Ecto neural progenitor cell (in vitro differentiated cells): ENCODE measurements at regions not wholly inside any gene's neighbourhood (a gene's known extent, or its start where the extent isn't known, plus 50 kb on each side); places are given as distances from the start of the nearest gene placed in this dataset.

Source experiments
- DNase-seq: peaks from one replicate; pipeline ENCODE4 v3.0.0-alpha.2; 2018; ENCODE audit warnings: low spot score

GRCh38 chr11:128365044-128365443 lies 222.3 kb downstream of the ETS1 start:
- no peak for DNase-seq

- DNase-seq: no peak
Measured at GRCh38 chr11:128361451-128362020, 225.8 kb downstream of the ETS1 start.

DNA sequence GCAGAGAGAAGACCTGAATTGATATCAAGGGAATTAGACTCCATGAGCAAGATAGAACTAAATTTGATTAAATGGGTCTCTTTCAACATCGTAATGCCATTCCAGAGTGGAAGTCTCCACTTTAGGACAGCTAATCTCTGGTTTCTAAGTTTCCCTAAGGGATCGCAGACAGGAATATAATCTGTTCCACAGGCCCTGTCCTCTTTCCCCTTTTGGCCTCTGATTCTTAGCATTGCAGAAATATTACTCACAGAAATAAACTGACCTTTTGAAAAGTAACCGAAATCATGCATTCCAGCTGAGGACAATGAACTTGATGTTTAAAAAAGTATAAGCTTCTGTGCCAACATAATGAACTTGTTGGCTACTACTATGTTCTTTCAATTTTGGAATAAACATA lies 227.8 kb downstream of the ETS1 start:
- DNase-seq: no peak

- DNase-seq: no peak
Measured at GRCh38 chr11:128357073-128357472, 230.3 kb downstream of the ETS1 start.

DNA sequence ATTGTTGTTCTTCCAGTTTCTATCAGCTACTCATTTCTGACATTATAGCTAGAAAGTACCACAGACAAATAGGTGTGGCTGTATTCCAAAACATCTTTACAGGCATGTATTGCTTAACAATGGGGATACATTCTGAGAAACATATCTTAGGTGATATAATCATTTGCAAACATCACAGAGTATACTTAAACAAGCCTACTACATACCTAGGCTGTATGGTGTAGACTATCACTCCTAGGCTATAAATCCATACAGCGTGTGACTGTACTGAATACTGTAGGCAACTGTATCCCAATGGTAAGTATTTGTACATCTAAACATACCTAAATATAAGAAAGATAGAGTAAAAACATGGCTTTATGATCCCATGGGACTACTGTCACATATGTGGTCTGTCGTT lies 231.8 kb downstream of the ETS1 start:
- no peak for DNase-seq

DNA sequence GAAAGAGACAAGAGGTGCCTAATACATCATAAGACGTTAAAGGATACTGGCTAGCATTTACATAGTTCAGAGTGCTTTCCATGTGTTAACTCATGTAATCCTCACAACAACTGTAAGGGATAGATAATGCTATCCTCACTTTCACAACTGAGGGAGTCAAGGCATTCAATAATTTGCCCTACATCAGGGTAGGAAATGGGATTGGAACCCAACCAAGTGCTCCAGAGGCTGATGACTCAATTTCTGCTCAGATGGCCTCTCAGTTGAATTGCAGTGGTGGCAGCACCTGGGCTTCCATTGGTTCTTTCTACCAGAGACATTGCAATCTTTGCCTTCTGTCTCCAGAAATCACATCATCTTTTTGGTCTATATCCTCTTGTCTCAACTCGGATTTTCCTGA lies 232.9 kb downstream of the ETS1 start:
- DNase-seq: no peak

DNA sequence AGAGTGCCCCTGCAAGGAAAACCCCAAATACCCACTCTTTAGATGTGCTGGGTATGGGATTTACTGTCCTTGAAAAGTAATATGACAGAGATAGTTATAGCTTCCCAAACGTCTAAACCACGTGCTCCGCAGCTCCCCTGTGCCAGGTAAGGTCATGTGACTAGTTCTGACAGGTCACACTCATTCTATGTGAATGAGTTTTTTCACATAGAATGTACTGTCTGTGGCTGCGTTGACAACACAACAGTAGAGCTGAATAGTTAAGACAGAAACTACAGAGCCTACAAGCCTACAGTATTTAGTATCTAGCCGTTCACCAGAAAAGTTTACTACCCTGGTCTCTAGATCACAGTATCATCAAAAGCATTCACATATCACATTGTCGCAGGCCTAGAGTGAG lies 236.2 kb downstream of the ETS1 start:
- DNase-seq: no peak

DNA sequence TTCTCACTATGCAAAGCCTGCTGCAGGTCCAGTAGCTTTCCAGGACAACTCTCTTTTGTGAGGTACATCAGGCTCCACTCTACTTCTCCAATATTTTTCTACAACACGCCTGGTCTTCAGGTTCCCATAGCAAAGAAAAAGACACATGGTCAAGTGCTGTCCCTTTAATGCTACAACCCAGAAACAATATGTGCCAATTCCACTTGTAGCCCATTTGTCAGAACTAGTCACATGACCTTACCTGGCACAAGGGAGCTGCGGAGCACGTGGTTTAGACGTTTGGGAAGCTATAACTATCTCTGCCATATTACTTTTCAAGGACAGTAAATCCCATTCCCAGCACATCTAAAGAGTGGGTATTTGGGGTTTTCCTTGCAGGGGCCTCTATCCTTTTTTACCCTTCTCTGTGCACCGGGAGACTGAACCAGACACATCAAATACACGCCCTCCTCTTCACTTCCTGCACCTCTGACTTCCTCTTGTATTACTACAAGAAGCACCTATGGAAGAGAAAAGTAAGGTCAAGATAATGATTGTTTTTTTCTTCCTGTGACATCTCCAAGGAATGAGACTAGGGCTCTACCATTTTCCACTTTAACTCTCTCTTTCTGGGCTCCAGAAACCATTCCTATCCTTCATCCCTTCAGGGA lies 237.6 kb downstream of the ETS1 start:
- DNase-seq: no peak

- no peak for DNase-seq
Measured at GRCh38 chr11:128346804-128347203, 240.6 kb downstream of the ETS1 start.

GRCh38 chr11:128345316-128345715 lies 242.0 kb downstream of the ETS1 start:
- no peak for DNase-seq

GRCh38 chr11:128343870-128344269 lies 243.5 kb downstream of the ETS1 start:
- no peak for DNase-seq

GRCh38 chr11:128343135-128343514 lies 244.2 kb downstream of the ETS1 start:
- no peak for DNase-seq

DNA sequence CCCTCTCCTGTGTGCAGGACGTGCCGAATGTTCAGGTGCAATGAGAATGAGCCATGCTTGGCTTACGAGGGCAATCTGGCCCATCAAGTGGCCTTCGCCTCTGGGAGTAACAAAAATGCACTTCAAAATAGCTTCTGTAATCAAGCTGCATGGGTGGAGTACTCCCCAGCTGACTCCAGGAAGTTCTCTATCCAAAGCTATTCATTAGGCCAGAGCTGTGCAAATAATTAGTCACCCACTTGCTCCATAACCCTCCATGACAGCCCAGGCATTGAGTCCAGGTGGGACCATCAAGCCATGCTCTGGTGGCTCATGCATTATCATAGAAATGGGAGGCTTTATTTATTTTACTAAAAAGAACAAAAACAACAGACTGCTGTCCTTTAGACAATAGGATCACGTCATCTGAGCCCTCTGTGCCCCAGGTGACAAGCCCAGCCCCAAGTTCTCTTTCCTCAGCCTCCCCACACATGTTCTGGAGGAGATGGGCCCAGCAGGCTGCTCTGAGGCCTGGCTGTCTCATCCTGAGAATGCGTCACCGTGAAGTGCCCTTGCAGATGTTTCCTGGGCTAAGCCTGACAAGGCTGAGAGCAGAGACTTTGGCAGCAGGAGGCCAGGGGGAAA lies 244.7 kb downstream of the ETS1 start:
- no peak for DNase-seq

GRCh38 chr11:128341280-128342248 lies 245.8 kb downstream of the ETS1 start:
- no peak for DNase-seq

GRCh38 chr11:128339792-128340191 lies 247.6 kb downstream of the ETS1 start:
- DNase-seq: no peak

- no peak for DNase-seq
Measured at GRCh38 chr11:128338811-128339210, 248.5 kb downstream of the ETS1 start.

GRCh38 chr11:128336203-128336602 lies 251.2 kb downstream of the ETS1 start:
- DNase-seq: no peak

DNA sequence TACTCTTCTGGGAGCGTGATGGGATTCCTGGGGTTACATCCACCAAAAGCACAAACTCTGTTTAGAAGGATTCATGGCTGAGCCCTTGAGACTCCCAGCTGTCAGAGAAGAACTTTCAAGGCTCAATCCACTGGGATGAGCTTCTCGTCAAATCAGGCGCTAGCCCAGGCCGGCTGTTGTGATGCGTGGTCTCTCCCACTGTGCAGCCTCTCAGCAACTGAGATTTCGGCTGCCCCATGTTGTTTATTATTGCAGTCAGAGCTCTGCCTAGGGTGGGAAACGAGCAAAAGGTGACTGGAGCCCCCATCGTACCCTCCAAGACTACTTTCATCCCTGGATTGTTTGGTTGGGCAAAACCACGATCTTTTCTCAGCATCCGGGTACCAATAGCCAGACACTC lies 251.6 kb downstream of the ETS1 start:
- DNase-seq: no peak

GRCh38 chr11:128334311-128335044 lies 252.9 kb downstream of the ETS1 start:
- no peak for DNase-seq

- DNase-seq: no peak
Measured at GRCh38 chr11:128331317-128331716, 256.0 kb downstream of the ETS1 start.

- DNase-seq: no peak
Measured at GRCh38 chr11:128330203-128330602, 257.2 kb downstream of the ETS1 start.

DNA sequence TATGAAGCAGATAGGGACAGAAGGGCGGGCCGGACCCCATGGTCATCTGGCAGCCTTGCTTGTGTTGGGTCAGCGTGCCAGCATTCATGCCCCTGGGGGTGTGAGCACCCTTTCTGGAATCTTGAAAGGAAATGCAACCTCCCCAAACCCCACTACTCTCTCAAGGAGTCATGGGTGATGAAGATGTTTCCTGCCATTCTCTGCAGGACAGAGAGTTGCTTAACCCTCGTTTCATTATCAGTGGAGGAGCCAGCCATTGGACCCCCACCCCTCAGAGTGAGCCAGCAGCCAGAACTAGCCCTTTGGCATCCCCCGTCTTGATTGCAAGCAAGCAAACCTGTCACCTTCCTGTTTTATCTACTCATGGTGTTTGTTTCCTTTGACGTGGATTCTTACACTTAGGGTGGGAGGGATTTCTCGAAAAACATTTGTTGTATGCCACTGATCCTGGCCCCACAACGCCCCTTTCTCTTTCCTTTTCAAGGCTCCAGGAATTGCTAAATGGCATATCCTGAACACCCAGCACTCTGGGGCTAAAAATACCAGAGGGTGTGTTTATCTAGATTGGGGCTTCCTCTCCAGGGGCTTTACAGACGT lies 258.3 kb downstream of the ETS1 start:
- DNase-seq: no peak
